Middle frontal gyrus (tissue), 1 donor: ENCODE measurements at regions not wholly inside any gene's neighbourhood (a gene's known extent, or its start where the extent isn't known, plus 50 kb on each side); places are given as distances from the start of the nearest gene placed in this dataset.
A peak's percentile ranks its signal among the peaks of the same experiment; 100 is the strongest.
"Not testable (repeated sequence)": the region's sequence is repeated elsewhere in the genome, so short reads cannot be mapped to it uniquely, and the experiment has no call there.

Experiments used
- DNase-seq: peaks from one replicate; pipeline ENCODE4 v3.0.0-alpha.2; 2015; ENCODE audit warnings: low spot score; ENCODE audit errors: extremely low spot score

DNA sequence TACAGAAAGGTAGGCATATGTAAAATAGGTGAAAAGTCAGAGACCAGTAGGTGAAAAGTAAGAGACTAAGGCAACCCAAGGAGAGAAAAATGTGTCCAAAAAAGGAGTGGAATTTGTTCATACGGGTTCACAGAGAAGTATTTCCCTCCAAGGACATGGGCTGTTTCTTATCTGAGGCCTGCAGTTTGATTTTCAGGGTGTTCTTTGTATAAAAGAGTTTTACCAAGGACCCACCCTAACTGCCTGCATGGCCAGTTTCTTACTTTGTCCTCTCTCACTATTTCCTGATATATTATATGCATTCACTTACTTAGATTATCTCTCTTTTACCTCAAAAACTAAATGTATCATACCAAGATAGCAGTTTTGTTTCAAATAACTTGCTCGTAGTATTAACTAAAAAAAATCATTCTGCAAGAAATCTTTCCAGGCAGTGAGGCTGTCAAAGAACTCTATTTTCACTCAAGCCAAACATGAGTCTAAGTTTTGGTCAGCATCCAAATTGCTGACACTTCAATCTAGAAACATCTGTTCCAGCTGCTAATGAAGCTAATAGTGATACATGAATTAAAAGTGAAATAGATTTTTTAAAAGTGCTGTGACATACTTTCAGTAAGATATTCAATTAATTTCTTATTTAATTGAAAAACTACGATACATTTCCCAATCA lies 141.4 kb upstream of the SGCG start:
- no peak for DNase-seq

GRCh38 chr13:23042181-23042580 lies 138.6 kb upstream of the SGCG start:
- no peak for DNase-seq

DNA sequence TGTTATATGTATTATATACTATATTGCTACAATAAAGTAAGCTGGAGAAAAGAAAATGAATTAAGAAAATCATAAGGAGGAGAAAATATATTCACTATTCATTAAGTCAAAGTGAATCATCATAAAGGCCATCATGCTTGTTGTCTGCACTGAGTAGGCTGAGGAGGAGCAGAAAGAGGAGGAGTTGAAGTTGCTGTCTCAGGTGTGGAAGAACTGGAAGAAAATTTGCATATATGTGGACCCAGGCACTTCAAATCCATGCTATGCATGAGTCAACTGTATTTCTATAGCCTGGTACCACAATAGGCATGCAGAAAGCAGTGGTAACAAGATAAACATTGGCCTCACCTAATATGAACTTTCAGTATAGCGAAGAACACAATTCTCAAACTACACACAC lies 135.9 kb upstream of the SGCG start:
- DNase-seq = no peak

- no peak for DNase-seq
Measured at GRCh38 chr13:23050126-23050525, 130.7 kb upstream of the SGCG start.

DNA sequence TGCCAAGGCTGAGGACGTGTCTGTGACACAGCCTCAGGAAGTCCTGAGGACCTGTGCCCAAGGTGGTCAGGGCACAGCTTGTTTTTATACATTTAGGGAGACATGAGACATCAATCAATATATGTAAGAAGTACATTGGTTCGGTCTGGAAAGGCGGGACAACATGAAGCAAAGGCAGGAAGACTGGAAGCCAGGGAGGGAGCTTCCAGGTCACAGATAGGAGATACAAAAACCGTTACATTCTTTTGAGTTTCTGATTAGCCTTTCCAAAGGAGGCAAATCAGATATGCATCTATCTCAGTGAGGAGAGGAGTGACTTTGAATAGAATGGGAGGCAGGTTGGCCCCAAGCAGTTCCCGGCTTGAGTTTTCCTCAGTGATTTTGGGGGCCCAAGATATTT lies 127.1 kb upstream of the SGCG start:
- not testable (repeated sequence) for DNase-seq

- no peak for DNase-seq
Measured at GRCh38 chr13:23059173-23059572, 121.6 kb upstream of the SGCG start.

- no peak for DNase-seq
Measured at GRCh38 chr13:23060959-23061358, 119.8 kb upstream of the SGCG start.

- no peak for DNase-seq
Measured at GRCh38 chr13:23067129-23067528, 113.7 kb upstream of the SGCG start.

GRCh38 chr13:23069566-23069965 lies 111.2 kb upstream of the SGCG start:
- DNase-seq = no peak

DNA sequence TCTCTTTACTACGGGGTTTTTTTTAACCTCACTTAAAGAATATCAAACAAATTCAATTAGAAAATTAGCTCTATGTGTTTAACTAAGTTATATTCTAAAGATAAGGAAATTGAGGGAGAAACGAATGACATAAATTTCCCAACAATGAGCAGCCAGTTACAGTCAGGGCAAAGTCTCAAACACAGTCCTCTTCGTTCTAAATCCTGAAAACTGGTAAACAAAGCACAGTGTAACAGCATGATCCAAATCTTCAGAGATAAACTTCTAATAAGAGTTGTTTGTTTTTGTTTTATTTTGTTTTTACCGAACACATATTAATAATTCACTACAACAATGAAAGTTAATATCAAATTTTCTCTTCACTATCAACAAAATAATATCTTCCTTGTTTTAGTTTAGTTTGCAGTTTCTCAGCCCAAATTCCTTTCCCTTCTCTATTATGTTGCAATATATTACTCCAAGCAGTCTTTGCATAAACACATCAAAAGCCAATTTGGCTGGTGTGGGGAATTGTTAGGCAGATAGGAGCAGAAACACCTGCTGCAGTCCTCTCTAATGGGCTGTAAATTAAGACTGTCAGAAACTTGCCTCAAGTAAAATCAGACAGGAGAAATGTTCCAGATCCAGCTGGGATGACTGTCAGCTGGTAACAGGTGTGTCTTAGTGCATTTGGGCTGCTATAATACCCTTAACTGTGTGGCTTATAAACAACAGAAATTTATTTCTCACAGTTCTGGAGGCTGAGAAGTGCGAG lies 106.5 kb upstream of the SGCG start:
- no peak for DNase-seq

DNA sequence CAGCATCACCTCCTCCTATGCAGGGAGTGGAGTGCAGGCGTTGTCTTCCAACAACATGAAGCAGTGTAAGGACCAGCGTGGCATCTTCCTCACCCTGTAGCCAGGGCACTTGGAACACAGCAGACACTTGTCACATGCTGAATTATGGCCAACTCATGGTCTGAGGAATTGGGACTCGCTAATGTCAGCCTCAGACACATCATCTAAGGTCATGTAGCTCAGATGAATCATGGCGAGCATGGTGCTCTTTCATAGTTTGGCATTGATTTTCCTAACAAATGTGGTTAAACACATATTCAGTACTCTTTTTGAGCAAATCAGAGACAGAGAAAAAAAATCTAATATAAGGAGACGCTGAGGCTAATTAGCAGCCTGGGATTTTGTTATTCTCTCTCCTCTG lies 99.6 kb upstream of the SGCG start:
- no peak for DNase-seq

- peak; percentile 60 for DNase-seq
Measured at GRCh38 chr13:23081901-23082300, 98.9 kb upstream of the SGCG start.

GRCh38 chr13:23086968-23087623 lies 93.7 kb upstream of the SGCG start:
- no peak for DNase-seq

DNA sequence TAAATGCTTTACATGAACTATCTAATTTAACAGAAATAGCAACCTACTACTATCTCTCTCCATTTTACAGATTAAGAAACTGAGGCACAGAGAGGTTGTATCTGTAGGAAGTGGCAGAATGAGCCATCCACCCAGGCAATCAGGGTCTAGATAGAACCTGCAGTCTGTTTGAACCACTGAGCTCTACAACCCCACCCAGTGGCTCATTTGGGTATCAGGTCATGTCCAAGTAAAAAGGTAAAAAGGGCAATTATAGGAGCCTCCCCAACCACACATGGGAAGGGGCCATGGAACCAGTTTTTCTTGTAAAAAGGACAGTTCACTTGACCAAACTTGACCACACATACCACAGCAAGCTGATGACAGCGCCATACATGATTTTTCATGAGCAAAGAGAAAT lies 92.9 kb upstream of the SGCG start:
- DNase-seq = no peak

DNA sequence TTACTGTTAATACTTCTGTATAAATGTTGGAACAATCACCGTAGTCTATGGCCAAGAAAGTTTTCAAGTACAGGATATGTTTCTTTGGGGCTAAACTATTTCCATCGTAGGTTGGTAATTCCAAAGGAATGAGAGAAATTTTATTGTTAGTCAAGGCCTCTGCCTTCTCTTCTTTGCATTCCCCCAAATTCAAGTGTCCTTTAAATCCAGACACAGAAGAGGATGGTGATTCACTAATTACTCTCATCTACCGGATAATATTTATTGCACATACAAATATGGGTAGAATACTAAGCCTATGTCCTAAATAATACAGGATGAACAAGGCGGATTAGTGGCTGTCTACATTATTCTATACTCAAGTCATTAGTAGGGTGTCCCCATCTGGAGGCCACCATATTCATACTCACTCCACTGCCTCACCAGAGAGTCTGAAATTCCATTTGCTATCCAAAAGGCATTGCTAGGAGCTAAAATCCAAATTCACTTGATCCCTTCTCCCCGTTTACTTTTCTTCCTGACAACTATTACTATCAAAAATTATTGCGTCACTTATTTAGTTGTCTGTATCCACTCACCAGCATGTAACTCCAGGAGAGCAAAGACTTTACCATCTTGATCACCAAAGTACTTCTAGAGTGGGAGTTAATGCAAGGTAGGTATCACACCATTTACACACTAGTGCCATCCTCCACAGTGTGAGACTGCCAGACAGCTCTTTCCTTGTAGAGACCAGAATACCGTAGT lies 82.4 kb upstream of the SGCG start:
- no peak for DNase-seq

DNA sequence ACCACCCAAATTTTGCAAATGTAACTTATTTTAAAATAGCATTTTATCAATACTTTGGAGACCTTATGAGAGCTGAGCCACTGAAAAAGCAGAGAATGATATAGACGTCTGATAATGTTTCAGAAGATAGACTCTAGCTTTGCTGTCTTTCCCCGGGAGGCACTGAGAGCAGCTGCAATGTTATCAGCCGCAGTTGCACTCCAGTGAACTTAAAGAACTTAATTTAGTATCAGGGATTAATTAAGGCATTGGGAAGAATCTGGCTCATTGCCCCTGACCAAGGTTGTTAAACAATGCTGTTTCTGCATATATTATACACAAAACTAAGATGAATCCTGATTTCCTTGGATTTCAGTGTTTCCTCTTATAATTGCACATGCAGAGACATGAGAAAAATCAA lies 75.7 kb upstream of the SGCG start:
- no peak for DNase-seq

DNA sequence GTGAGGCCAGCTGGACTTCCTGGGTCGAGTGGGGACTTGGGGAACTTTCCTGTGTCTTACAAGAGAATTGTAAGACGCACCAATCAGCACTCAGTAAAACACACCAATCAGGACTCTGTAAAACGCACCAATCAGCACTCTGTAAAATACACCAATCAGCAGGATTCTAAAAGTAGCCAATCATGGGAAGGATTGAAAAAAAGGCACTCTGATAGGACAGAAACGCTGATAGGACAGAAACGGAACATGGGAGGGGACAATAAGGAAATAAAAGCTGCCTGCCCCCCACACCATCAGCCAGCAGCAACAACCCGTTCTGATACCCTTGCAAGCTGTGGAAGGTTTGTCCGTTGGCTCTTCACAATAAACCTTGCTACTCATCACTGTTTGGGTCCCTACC lies 73.1 kb upstream of the SGCG start:
- DNase-seq = no peak

- DNase-seq = peak; percentile 10
Measured at GRCh38 chr13:23119131-23119530, 61.6 kb upstream of the SGCG start.

- not testable (repeated sequence) for DNase-seq
Measured at GRCh38 chr13:23127540-23127939, 53.2 kb upstream of the SGCG start.

DNA sequence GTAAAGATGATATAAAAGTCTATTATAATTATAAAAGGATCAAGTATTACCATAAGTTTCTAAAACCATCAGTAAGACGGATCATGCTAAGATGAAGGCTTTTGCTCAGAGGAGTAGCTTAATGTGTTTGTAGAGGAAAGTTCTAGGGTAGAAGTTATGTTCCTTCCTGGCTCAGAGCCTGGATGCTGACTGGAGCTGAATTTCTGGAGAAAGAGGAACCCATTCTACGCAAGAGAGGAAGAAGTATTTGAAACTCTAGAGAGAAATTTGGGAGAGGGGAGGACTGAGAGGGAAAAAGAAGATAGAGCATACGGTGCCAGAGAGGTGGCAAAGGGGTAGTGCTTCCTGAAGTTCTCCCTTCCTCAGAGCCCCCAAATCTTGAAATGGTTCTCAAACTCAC lies 51.4 kb upstream of the SGCG start:
- no peak for DNase-seq
